Endothelial cell of umbilical vein (primary cell): ENCODE measurements at regions not wholly inside any gene's neighbourhood (a gene's known extent, or its start where the extent isn't known, plus 50 kb on each side); places are given as distances from the start of the nearest gene placed in this dataset.

Source experiments
- EZH2 ChIP-seq: IDR thresholded peaks from 2 replicates; pipeline ENCODE4 v1.6.1; 2012; ENCODE audit warnings: borderline replicate concordance, low read depth, mild to moderate bottlenecking, moderate library complexity, low read length, inconsistent platforms; ENCODE audit not compliant: severe bottlenecking
- FOS ChIP-seq: IDR thresholded peaks from 2 replicates; pipeline ENCODE4 v1.6.1; 2011; ENCODE audit warnings: mild to moderate bottlenecking, low read length, moderate library complexity, borderline replicate concordance; ENCODE audit not compliant: insufficient read depth
- GATA2 ChIP-seq: IDR thresholded peaks from 2 replicates; pipeline ENCODE4 v1.7.0; 2011; ENCODE audit warnings: low read depth, mild to moderate bottlenecking, moderate library complexity, mixed read lengths, low read length; ENCODE audit not compliant: insufficient read length, insufficient read depth
- POLR2A ChIP-seq: IDR thresholded peaks from 2 replicates; pipeline ENCODE4 v1.6.1; 2012; ENCODE audit warnings: low read depth, mild to moderate bottlenecking, control low read depth, low read length
- POLR2AphosphoS5 ChIP-seq: IDR thresholded peaks from 2 replicates; pipeline ENCODE4 v1.6.1; 2012; ENCODE audit warnings: low read depth, mild to moderate bottlenecking, control low read depth, low read length, moderate library complexity; ENCODE audit not compliant: insufficient read depth
- TF ChIP-seq, protein P1 (sequence below), 2 donors: IDR thresholded peaks; 1 replicate in 1 of 2; 2 replicates in 1 of 2; pipeline ENCODE4 v1.5.1; 2011; ENCODE audit warnings: low read length in 2 of 2, mild to moderate bottlenecking in 2 of 2, moderate library complexity in 2 of 2, control low read depth in 1 of 2, inconsistent platforms in 1 of 2, low read depth in 1 of 2; ENCODE audit not compliant: insufficient read depth in 1 of 2; ENCODE audit errors: extremely low read depth in 1 of 2
- TF ChIP-seq, protein P2 (sequence below): IDR thresholded peaks from 2 replicates; pipeline ENCODE4 v1.6.1; 2011; ENCODE audit not compliant: insufficient read depth, insufficient read length

DNA sequence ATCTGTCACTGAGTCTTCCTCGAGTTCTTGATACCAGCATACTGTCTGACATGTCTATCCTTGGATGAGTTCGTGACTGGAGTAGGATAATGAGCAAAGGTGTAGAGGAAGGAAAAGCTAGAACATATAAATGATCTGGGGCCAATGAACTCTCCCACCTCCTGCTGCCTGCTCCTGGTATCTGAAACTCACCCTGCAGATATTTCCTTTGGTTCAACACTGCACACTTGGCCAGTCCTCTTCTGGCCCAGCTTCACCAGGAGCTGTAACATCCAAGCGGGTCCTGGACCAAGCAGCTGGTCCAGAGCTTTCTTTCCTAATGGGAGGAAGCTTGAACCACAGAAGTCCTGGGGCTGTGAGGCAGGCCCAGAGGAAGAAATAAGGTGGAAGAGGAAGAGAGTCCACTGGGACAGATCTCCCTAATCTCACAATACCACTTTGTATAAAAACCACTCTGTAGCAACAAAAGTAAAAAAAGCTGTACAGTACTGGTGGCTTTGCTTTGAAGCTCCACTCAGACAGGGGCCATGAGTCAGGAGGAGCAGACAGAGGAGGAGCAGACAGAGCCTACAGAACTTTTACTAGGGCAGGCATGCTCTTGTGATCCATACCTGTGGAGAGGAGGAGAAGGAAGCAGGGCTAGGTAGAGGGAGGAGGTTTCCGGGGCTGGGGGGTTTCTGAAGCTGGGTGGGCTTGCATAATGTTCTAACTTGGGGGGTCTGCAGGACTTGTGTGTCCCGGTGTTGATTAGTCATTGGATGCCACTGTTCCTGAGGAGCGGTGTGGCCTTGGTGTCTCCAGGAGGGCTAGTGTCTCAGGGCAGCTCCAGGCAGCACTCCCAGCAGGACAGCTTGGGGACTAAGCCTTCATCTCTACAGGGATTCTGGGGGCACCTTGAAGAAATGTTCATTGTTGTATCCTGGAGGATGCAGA, 166.9 kb downstream of the ABHD5 start:
- TF ChIP-seq, protein P1, sequence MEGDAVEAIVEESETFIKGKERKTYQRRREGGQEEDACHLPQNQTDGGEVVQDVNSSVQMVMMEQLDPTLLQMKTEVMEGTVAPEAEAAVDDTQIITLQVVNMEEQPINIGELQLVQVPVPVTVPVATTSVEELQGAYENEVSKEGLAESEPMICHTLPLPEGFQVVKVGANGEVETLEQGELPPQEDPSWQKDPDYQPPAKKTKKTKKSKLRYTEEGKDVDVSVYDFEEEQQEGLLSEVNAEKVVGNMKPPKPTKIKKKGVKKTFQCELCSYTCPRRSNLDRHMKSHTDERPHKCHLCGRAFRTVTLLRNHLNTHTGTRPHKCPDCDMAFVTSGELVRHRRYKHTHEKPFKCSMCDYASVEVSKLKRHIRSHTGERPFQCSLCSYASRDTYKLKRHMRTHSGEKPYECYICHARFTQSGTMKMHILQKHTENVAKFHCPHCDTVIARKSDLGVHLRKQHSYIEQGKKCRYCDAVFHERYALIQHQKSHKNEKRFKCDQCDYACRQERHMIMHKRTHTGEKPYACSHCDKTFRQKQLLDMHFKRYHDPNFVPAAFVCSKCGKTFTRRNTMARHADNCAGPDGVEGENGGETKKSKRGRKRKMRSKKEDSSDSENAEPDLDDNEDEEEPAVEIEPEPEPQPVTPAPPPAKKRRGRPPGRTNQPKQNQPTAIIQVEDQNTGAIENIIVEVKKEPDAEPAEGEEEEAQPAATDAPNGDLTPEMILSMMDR (IDR thresholded peaks at IDR 0.05; ENCODE audit: extremely low read depth in 1 of 2, insufficient read depth in 1 of 2, low read depth in 1 of 2, low read length in 2 of 2) = no peak
- TF ChIP-seq POLR2A = no peak
- TF ChIP-seq FOS = no peak
- TF ChIP-seq, protein P2, sequence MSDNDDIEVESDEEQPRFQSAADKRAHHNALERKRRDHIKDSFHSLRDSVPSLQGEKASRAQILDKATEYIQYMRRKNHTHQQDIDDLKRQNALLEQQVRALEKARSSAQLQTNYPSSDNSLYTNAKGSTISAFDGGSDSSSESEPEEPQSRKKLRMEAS = no peak
- peak; percentile 34 for TF ChIP-seq EZH2
- TF ChIP-seq POLR2AphosphoS5 = no peak
- TF ChIP-seq GATA2 = no peak
